ENCODE measurements at regions not wholly inside any gene's neighbourhood (a gene's known extent, or its start where the extent isn't known, plus 50 kb on each side); places are given as distances from the start of the nearest gene placed in this dataset. TPM values are rescaled to one million over a fixed set of nuclear protein-coding genes. Genes with fewer than 3 reads are reported as not detected.

DNA sequence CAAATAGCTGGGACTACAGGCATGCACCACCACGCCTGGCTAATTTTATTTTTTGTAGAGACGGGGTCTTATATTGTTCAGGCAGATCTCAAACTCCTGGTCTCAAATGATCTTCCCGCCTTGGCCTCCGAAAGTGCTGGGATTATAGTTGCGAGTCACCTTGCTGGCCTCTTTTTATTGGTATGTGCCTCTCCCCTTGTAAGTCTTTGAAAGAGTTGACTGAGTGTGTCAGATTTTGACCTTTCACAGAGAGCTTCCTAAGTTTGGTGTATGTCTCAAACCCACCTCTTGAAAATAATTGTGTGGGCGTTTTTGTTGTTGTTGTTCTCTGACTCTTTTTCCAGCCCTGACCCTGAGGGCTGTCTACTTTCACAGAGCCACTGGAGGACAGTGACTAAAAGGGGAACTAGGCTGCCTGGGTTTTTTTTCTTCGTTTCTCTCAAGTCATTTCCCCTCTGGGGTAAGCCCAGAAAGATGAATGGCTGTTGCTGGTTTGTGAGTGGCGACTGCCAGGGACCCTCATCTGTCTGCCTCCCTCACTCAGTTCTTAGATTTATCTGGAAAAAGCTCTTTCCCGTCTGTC is 262.8 kb downstream of the ZEB1 start:
- Histone ChIP-seq H3K4me1 (ENCODE audit: control insufficient read depth, low read depth, low read length) (peaks cover 17% of the 10 kb centered on the region), H3K27me3 (ENCODE audit: insufficient read depth, low read length, poor library complexity) (no peaks in the 10 kb centered on the region), H2BK120ac (ENCODE audit: low read depth, low read length) (no peak overlapping the region), H3K79me2 (ENCODE audit: control insufficient read depth, insufficient read depth, low read length) (no peaks in the 10 kb centered on the region), H3K23ac (ENCODE audit: low read length) (no peak overlapping the region), H3K36me3 (ENCODE audit: control insufficient read depth, insufficient read depth, low read length) (no peaks in the 10 kb centered on the region), H2BK5ac (ENCODE audit: low read length) (no peak overlapping the region), H3K18ac (ENCODE audit: low read length) (no peak overlapping the region), H3K4ac (ENCODE audit: low read depth, low read length) (no peak overlapping the region), H2BK15ac (replicated peaks; ENCODE audit: low read depth) (no peak overlapping the region), H3K56ac (ENCODE audit: low read length) (peak overlapping the region; percentile 15), H3K9ac (ENCODE audit: low read length) (no peak overlapping the region), H3K4me3 (ENCODE audit: low read length) (no peak overlapping the region), H4K8ac (ENCODE audit: low read depth, low read length) (no peak overlapping the region), H2AK5ac (ENCODE audit: low read length) (no peak overlapping the region), H3K27ac (ENCODE audit: low read depth, low read length) (no peak overlapping the region), H3K79me1 (ENCODE audit: low read length) (no peaks in the 10 kb centered on the region), H3K4me2 (ENCODE audit: low read length) (no peak overlapping the region), H4K5ac (ENCODE audit: low read length) (no peak overlapping the region)
- DNase-seq = no peak
- WGBS (ENCODE audit: extremely low coverage, insufficient coverage, low lambda C conversion rate) = no CpG with 5 or more reads among the region's 9 CpGs

DNA sequence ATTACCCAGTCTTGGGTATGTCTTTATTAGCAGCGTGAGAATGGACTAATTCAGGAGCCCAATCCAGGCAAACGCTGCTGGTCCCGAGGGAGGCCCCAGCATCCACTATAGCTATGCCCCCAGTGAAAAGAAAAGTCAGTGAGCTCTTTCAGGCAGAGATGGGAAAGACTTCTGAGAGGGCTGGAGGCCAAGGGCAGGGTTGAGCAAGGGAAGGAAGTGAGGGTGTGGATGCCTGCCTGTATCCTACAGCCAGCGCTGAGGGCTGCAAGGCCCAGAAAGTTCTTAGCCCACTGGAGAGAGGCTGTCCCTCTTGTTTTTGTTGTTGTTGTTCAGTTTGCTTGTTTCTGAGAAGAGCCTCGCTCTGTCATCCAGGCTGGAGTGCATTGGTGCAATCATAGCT is 261.6 kb downstream of the ZEB1 start:
- H3K4ac ChIP-seq (ENCODE audit: low read depth, low read length) = no peak overlapping the region
- H3K79me1 ChIP-seq (ENCODE audit: low read length) = no peaks in the 10 kb centered on the region
- H3K18ac ChIP-seq (ENCODE audit: low read length) = no peak overlapping the region
- no peak overlapping the region for H4K8ac ChIP-seq (ENCODE audit: low read depth, low read length)
- no peaks in the 10 kb centered on the region for H3K36me3 ChIP-seq (ENCODE audit: control insufficient read depth, insufficient read depth, low read length)
- H3K4me1 ChIP-seq (ENCODE audit: control insufficient read depth, low read depth, low read length) = peaks cover 17% of the 10 kb centered on the region
- H3K56ac ChIP-seq (ENCODE audit: low read length) = no peak overlapping the region
- H3K79me2 ChIP-seq (ENCODE audit: control insufficient read depth, insufficient read depth, low read length) = no peaks in the 10 kb centered on the region
- H2BK5ac ChIP-seq (ENCODE audit: low read length) = no peak overlapping the region
- H3K4me3 ChIP-seq (ENCODE audit: low read length) = no peak overlapping the region
- no CpG with 5 or more reads among the region's 5 CpGs for WGBS (ENCODE audit: extremely low coverage, insufficient coverage, low lambda C conversion rate)
- H2BK15ac ChIP-seq (replicated peaks; ENCODE audit: low read depth) = no peak overlapping the region
- no peak overlapping the region for H3K9ac ChIP-seq (ENCODE audit: low read length)
- H3K23ac ChIP-seq (ENCODE audit: low read length) = no peak overlapping the region
- no peak overlapping the region for H2AK5ac ChIP-seq (ENCODE audit: low read length)
- no peak overlapping the region for H3K4me2 ChIP-seq (ENCODE audit: low read length)
- H3K27me3 ChIP-seq (ENCODE audit: insufficient read depth, low read length, poor library complexity) = no peaks in the 10 kb centered on the region
- no peak for DNase-seq
- no peak overlapping the region for H2BK120ac ChIP-seq (ENCODE audit: low read depth, low read length)
- no peak overlapping the region for H3K27ac ChIP-seq (ENCODE audit: low read depth, low read length)
- H4K5ac ChIP-seq (ENCODE audit: low read length) = no peak overlapping the region

Small RNA genes lying in the stretch of these regions (small RNA-seq; reads per million reads assigned to genes)
- gene AL161935.2 (ENCODE audit: insufficient read depth) = not detected
